HepG2 (cell line): ENCODE measurements at regions not wholly inside any gene's neighbourhood (a gene's known extent, or its start where the extent isn't known, plus 50 kb on each side); places are given as distances from the start of the nearest gene placed in this dataset.

Experiments used
- ATAC-seq: fragments of 200-7000 bp; cut with Tn5 transposase; 3 replicates; pipeline ENCODE4 v1.9.1; 2020; ENCODE audit warnings: mild to moderate bottlenecking, moderate library complexity
- BruUV-seq: library from RNA; stranded (reverse); fragments of 400-500 nt; replicated peaks from 2 replicates; lab custom pipeline; 2021; lab: Mats Ljungman, UMichigan
- CTCF ChIA-PET: fragments of 300-600 bp; formaldehyde crosslinking; extraction: SDS; loops from one replicate; lab custom pipeline; 2021; ENCODE audit warnings: low total read pairs, inconsistent platforms, low intra/inter-chr PET ratio; lab: Yijun Ruan, JAX
- POLR2A ChIA-PET: fragments of 350-600 bp; sonication (Branson Sonifier 250); formaldehyde crosslinking; loops from one replicate; lab custom pipeline; 2020; ENCODE audit warnings: antibody characterized with exemption, inconsistent platforms; lab: Yijun Ruan, JAX
- DNase-seq: peaks from one replicate; pipeline ENCODE4 v3.0.0-alpha.2; 2015; ENCODE audit warnings: low spot score
- FAIRE-seq: peaks from 3 replicates; lab custom pipeline; 2011; peaks lifted over from hg19 to GRCh38; lab: Jason Lieb, UNC
- H2AFZ ChIP-seq: one replicate; pipeline ENCODE4 v1.6.1; 2011; ENCODE audit warnings: low read length, inconsistent platforms
- H3K27ac ChIP-seq: fragments of 300-600 bp; 3 replicates; pipeline ENCODE4 v1.8.0; 2011; ENCODE audit warnings: mixed run types, mild to moderate bottlenecking, mixed read lengths, low read length, inconsistent platforms; ENCODE audit not compliant: insufficient read depth; ENCODE audit errors: extremely low read length
- H3K27me3 ChIP-seq, 2 experiments: fragments of 200-600 bp in 1 of 2; 2 replicates in 1 of 2; 3 replicates in 1 of 2; pipeline versions ENCODE4 v1.6.0 to v1.8.0; 2011; ENCODE audit warnings: low read length in 2 of 2, mild to moderate bottlenecking in 2 of 2, moderate library complexity in 2 of 2, inconsistent platforms in 1 of 2; ENCODE audit not compliant: insufficient read depth in 2 of 2, control insufficient read depth in 1 of 2
- H3K36me3 ChIP-seq, 2 experiments: fragments of 200-600 bp in 1 of 2; replicated peaks in 1 of 2; 2 replicates in 1 of 2; 3 replicates in 1 of 2; pipeline versions ENCODE4 v1.5.1 to v1.8.0; 2011; ENCODE audit warnings: low read length in 2 of 2, inconsistent platforms in 1 of 2; ENCODE audit not compliant: insufficient read depth in 2 of 2, control insufficient read depth in 1 of 2
- H3K4me1 ChIP-seq: 2 replicates; pipeline ENCODE4 v1.5.1; 2012; ENCODE audit warnings: low read length, inconsistent platforms; ENCODE audit not compliant: insufficient read depth
- H3K4me2 ChIP-seq: 2 replicates; pipeline ENCODE4 v1.6.0; 2011; ENCODE audit warnings: low read depth, low read length, inconsistent platforms
- H3K4me3 ChIP-seq, 3 experiments: fragments of 200-600 bp in 1 of 3; sonication (generic), shearing (Covaris generic) in 1 of 3; replicated peaks in 1 of 3; 2 replicates each; pipeline ENCODE4 v1.5.1; 2011 to 2016; ENCODE audit warnings: low read length in 3 of 3, inconsistent platforms in 2 of 3, low read depth in 2 of 3, mild to moderate bottlenecking in 2 of 3, control low read depth in 1 of 3, mixed read lengths in 1 of 3; ENCODE audit not compliant: insufficient read depth in 1 of 3
- H3K79me2 ChIP-seq: one replicate; pipeline ENCODE4 v1.6.1; 2011; ENCODE audit warnings: low read length, inconsistent platforms; ENCODE audit not compliant: insufficient read depth
- H3K9ac ChIP-seq: 2 replicates; pipeline ENCODE4 v1.6.0; 2011; ENCODE audit warnings: mild to moderate bottlenecking, low read depth, low read length, inconsistent platforms; ENCODE audit not compliant: insufficient read depth
- H3K9me3 ChIP-seq: 2 replicates; pipeline ENCODE4 v1.5.1; 2012; ENCODE audit warnings: mild to moderate bottlenecking, low read length
- H4K20me1 ChIP-seq: 2 replicates; pipeline ENCODE4 v1.6.0; 2011; ENCODE audit warnings: inconsistent platforms, mild to moderate bottlenecking, low read length, moderate library complexity; ENCODE audit not compliant: insufficient read depth
- CEBPB ChIP-seq: IDR thresholded peaks from 2 replicates; pipeline ENCODE4 v1.6.1; 2011; ENCODE audit warnings: low read depth, low read length, improper control_type of control experiment, borderline replicate concordance
- CEBPG ChIP-seq: IDR thresholded peaks from 2 replicates; pipeline ENCODE4 v1.6.1; 2016
- HNF4A ChIP-seq: sonication (generic); formaldehyde crosslinking; IDR thresholded peaks from 2 replicates; pipeline ENCODE4 v1.4.0; 2020; ENCODE audit warnings: missing genetic modification reagents
- HNRNPL ChIP-seq: fragments of 200-400 bp; formaldehyde crosslinking; IDR thresholded peaks from 2 replicates; pipeline ENCODE4 v1.6.1; 2017; ENCODE audit warnings: mild to moderate bottlenecking, low read depth, low read length
- MAFG ChIP-seq: sonication (generic); formaldehyde crosslinking; IDR thresholded peaks from 2 replicates; pipeline ENCODE4 v1.5.1; 2020; ENCODE audit warnings: mild to moderate bottlenecking, missing genetic modification reagents
- MAZ ChIP-seq, 2 experiments: sonication (generic) in 1 of 2; formaldehyde crosslinking in 1 of 2; IDR thresholded peaks; 2 replicates each; pipeline versions ENCODE4 v1.5.0 to v1.6.1; 2012 to 2020; ENCODE audit warnings: low read depth in 2 of 2, mild to moderate bottlenecking in 2 of 2, borderline replicate concordance in 1 of 2, improper control_type of control experiment in 1 of 2, low read length in 1 of 2, missing genetic modification reagents in 1 of 2, moderate library complexity in 1 of 2
- NFATC3 ChIP-seq: sonication (generic); formaldehyde crosslinking; IDR thresholded peaks from 2 replicates; pipeline ENCODE4 v1.5.1; 2020; ENCODE audit warnings: mild to moderate bottlenecking, missing genetic modification reagents
- SMAD9 ChIP-seq: sonication (generic); formaldehyde crosslinking; IDR thresholded peaks from 2 replicates; pipeline ENCODE4 v1.5.1; 2020; ENCODE audit warnings: mild to moderate bottlenecking, missing genetic modification reagents
- SRSF9 ChIP-seq: fragments of 200-400 bp; formaldehyde crosslinking; IDR thresholded peaks from 2 replicates; pipeline ENCODE4 v1.6.1; 2018; ENCODE audit warnings: borderline replicate concordance, mild to moderate bottlenecking, low read depth, low read length; ENCODE audit not compliant: insufficient read depth, poor library complexity, severe bottlenecking
- ZNF225 ChIP-seq: sonication (generic); formaldehyde crosslinking; IDR thresholded peaks from 2 replicates; pipeline ENCODE4 v1.4.0; 2020; ENCODE audit warnings: mild to moderate bottlenecking, missing genetic modification reagents
- ZNF343 ChIP-seq: sonication (generic); formaldehyde crosslinking; IDR thresholded peaks from 2 replicates; pipeline ENCODE4 v1.4.0; 2020; ENCODE audit warnings: mild to moderate bottlenecking, missing genetic modification reagents
- ZNF740 ChIP-seq: sonication (generic); formaldehyde crosslinking; IDR thresholded peaks from 2 replicates; pipeline ENCODE4 v1.4.0; 2020; ENCODE audit warnings: missing genetic modification reagents
- whole genome bisulfite sequencing: methylation state at CpG from one replicate; pipeline ENCODE4 v1.1.6; 2017; ENCODE audit warnings: low lambda C conversion rate; 5-methylcytosine and 5-hydroxymethylcytosine counted together
- in situ Hi-C: cut with HindIII; loops from 2 replicates; pipeline ENCODE4 v1.10.0; 2017; ENCODE audit warnings: low pct_unique_long_range_greater_than_20kb; ENCODE audit not compliant: extremely low pct_ligation_motif_present
- intact Hi-C: fragments of 100-400 bp; cut with micrococcal nuclease; formaldehyde crosslinking; loops from one replicate; pipeline ENCODE4 v1.10.0; 2022; ENCODE audit not compliant: unreplicated experiment
- TF ChIP-seq, protein P1 (sequence below): IDR thresholded peaks from 2 replicates; pipeline ENCODE4 v1.6.1; 2012; ENCODE audit warnings: inconsistent platforms
- TF ChIP-seq, protein P2 (sequence below): IDR thresholded peaks from 2 replicates; pipeline ENCODE4 v1.6.1; 2012; ENCODE audit warnings: low read depth, low read length, improper control_type of control experiment
- TF ChIP-seq, protein P3 (sequence below): sonication (generic); formaldehyde crosslinking; IDR thresholded peaks from 2 replicates; pipeline ENCODE4 v1.4.0; 2020; ENCODE audit warnings: missing genetic modification reagents

GRCh38 chr22:27662359-27663301 lies 138.9 kb downstream of the MN1 start:
- Histone ChIP-seq H3K27me3 (no peaks in the 10 kb centered on the region; a peak in 1 of 5 replicates), H3K4me2 (peak overlapping the region; percentile 62), H3K36me3 (no peaks in the 10 kb centered on the region), H2AFZ (peak overlapping the region; percentile 28), H3K27ac (peak overlapping the region; percentile 33), H4K20me1 (no peaks in the 10 kb centered on the region), H3K79me2 (no peaks in the 10 kb centered on the region), H3K9ac (peak overlapping the region; percentile 42), H3K4me1 (peaks cover 32% of the 10 kb centered on the region), H3K9me3 (peaks cover 4% of the 10 kb centered on the region; the same call in 1 of the 2 replicates), H3K4me3 (peak overlapping the region in 2 of 3 experiments; percentile 21 to 56; a peak in 3 of 6 replicates)
- 2% methylated on average over 7 of the region's 13 CpGs for WGBS
- peak; percentile 47 for DNase-seq
- ChIA-PET POLR2A (no interaction called here), CTCF (no interaction called here)
- ATAC-seq = peak; percentile 84
- FAIRE-seq = peak; percentile 30
- in situ Hi-C loops = no loop called here
- no TSS peak for BruUV-seq
- intact Hi-C loops = no loop called here
- TF ChIP-seq SMAD9 (CRISPR knock-in tag) (no peak), NFATC3 (CRISPR knock-in tag) (no peak), HNRNPL (0 out of 2 replicates have a peak, but pooled peaks have one; percentile 59), CEBPG (CRISPR knock-in tag) (peak; percentile 63; the same call in 1 of the 2 replicates), ZNF740 (CRISPR knock-in tag) (no peak), HNF4A (CRISPR knock-in tag) (peak; percentile 55), ZNF225 (CRISPR knock-in tag) (no peak), SRSF9 (no peak), MAFG (CRISPR knock-in tag) (no peak), ZNF343 (no peak; the same call in 1 of the 2 replicates), MAZ (IDR thresholded peaks at IDR 0.05; ENCODE audit: borderline replicate concordance, low read depth, low read length) (no peak), MAZ (CRISPR knock-in tag; IDR thresholded peaks at IDR 0.05; ENCODE audit: low read depth) (no peak), CEBPB (no peak)
- TF ChIP-seq, protein P1, sequence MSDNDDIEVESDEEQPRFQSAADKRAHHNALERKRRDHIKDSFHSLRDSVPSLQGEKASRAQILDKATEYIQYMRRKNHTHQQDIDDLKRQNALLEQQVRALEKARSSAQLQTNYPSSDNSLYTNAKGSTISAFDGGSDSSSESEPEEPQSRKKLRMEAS = no peak
- TF ChIP-seq, protein P2, sequence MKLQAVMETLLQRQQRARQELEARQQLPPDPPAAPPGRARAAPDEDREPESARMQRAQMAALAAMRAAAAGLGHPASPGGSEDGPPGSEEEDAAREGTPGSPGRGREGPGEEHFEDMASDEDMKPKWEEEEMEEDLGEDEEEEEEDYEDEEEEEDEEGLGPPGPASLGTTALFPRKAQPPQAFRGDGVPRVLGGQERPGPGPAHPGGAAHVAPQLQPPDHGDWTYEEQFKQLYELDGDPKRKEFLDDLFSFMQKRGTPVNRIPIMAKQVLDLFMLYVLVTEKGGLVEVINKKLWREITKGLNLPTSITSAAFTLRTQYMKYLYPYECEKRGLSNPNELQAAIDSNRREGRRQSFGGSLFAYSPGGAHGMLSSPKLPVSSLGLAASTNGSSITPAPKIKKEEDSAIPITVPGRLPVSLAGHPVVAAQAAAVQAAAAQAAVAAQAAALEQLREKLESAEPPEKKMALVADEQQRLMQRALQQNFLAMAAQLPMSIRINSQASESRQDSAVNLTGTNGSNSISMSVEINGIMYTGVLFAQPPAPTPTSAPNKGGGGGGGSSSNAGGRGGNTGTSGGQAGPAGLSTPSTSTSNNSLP = no peak
- TF ChIP-seq, protein P3, sequence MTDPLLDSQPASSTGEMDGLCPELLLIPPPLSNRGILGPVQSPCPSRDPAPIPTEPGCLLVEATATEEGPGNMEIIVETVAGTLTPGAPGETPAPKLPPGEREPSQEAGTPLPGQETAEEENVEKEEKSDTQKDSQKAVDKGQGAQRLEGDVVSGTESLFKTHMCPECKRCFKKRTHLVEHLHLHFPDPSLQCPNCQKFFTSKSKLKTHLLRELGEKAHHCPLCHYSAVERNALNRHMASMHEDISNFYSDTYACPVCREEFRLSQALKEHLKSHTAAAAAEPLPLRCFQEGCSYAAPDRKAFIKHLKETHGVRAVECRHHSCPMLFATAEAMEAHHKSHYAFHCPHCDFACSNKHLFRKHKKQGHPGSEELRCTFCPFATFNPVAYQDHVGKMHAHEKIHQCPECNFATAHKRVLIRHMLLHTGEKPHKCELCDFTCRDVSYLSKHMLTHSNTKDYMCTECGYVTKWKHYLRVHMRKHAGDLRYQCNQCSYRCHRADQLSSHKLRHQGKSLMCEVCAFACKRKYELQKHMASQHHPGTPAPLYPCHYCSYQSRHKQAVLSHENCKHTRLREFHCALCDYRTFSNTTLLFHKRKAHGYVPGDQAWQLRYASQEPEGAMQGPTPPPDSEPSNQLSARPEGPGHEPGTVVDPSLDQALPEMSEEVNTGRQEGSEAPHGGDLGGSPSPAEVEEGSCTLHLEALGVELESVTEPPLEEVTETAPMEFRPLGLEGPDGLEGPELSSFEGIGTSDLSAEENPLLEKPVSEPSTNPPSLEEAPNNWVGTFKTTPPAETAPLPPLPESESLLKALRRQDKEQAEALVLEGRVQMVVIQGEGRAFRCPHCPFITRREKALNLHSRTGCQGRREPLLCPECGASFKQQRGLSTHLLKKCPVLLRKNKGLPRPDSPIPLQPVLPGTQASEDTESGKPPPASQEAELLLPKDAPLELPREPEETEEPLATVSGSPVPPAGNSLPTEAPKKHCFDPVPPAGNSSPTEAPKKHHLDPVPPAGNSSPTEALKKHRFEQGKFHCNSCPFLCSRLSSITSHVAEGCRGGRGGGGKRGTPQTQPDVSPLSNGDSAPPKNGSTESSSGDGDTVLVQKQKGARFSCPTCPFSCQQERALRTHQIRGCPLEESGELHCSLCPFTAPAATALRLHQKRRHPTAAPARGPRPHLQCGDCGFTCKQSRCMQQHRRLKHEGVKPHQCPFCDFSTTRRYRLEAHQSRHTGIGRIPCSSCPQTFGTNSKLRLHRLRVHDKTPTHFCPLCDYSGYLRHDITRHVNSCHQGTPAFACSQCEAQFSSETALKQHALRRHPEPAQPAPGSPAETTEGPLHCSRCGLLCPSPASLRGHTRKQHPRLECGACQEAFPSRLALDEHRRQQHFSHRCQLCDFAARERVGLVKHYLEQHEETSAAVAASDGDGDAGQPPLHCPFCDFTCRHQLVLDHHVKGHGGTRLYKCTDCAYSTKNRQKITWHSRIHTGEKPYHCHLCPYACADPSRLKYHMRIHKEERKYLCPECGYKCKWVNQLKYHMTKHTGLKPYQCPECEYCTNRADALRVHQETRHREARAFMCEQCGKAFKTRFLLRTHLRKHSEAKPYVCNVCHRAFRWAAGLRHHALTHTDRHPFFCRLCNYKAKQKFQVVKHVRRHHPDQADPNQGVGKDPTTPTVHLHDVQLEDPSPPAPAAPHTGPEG = no peak
